T-cell (primary cell): ENCODE measurements at regions not wholly inside any gene's neighbourhood (a gene's known extent, or its start where the extent isn't known, plus 50 kb on each side); places are given as distances from the start of the nearest gene placed in this dataset.

Source experiments
- ATAC-seq, 4 experiments: fragments of 200-7000 bp in 3 of 4; fragments of 150-1000 bp in 1 of 4; cut with Tn5 transposase; replicated peaks in 1 of 4; 1 replicate in 3 of 4; 2 replicates in 1 of 4; pipeline ENCODE4 v1.10.0; 2021; ENCODE audit warnings: moderate library complexity in 3 of 4, mild to moderate bottlenecking in 2 of 4, moderate number of reproducible peaks in 1 of 4
- CTCF ChIA-PET, 2 donors: fragments of 300-600 bp; sonication (Branson Sonifier 250); formaldehyde crosslinking; loops; one replicate each; lab custom pipeline; 2022; ENCODE audit warnings: antibody characterized with exemption in 2 of 2; lab: Charles Lee
- POLR2A ChIA-PET, 2 donors: fragments of 300-600 bp; sonication (Branson Sonifier 250); formaldehyde crosslinking; loops; one replicate each; lab custom pipeline; 2022; ENCODE audit warnings: antibody characterized with exemption in 2 of 2; lab: Charles Lee
- DNase-seq, 35 experiments: peaks; one replicate each; pipeline versions ENCODE4 v3.0.0 to v3.0.0-alpha.2; 2013 to 2023
- H3K27ac ChIP-seq: one replicate; pipeline ENCODE4 v1.5.1; 2013; ENCODE audit warnings: low read length
- H3K27me3 ChIP-seq, 2 experiments: replicated peaks in 1 of 2; 1 replicate in 1 of 2; 2 replicates in 1 of 2; pipeline versions ENCODE4 v1.6.1 to v1.7.0; 2013; ENCODE audit warnings: low read length in 1 of 2, mixed read lengths in 1 of 2; ENCODE audit not compliant: control insufficient read depth in 2 of 2, insufficient read depth in 2 of 2; ENCODE audit errors: extremely low read depth in 1 of 2
- H3K36me3 ChIP-seq, 2 donors: 1 replicate in 1 of 2; 2 replicates in 1 of 2; pipeline versions ENCODE4 v1.6.1 to v1.7.0; 2013; ENCODE audit warnings: low read length in 1 of 2; ENCODE audit not compliant: control insufficient read depth in 2 of 2, insufficient read depth in 1 of 2; ENCODE audit errors: extremely low read depth in 1 of 2
- H3K4me1 ChIP-seq, 2 experiments: 1 replicate in 1 of 2; 2 replicates in 1 of 2; pipeline versions ENCODE4 v1.6.1 to v1.7.0; 2013; ENCODE audit warnings: low read length in 2 of 2, mixed read lengths in 1 of 2; ENCODE audit not compliant: insufficient read depth in 2 of 2, control insufficient read depth in 1 of 2; ENCODE audit errors: extremely low read depth in 1 of 2
- H3K4me3 ChIP-seq, 2 donors: 1 replicate in 1 of 2; 2 replicates in 1 of 2; pipeline versions ENCODE4 v1.5.1 to v1.7.0; 2013; ENCODE audit warnings: mild to moderate bottlenecking in 2 of 2, low read length in 1 of 2, moderate library complexity in 1 of 2; ENCODE audit not compliant: control insufficient read depth in 1 of 2; ENCODE audit errors: extremely low read depth in 1 of 2
- H3K9me3 ChIP-seq: 2 replicates; pipeline ENCODE4 v1.7.0; 2013
- H3K27ac Mint-ChIP-seq, 2 donors: one replicate each; pipeline ENCODE4 v1.8.0; 2020 to 2021; ENCODE audit warnings: mild to moderate bottlenecking in 2 of 2, mixed read lengths in 2 of 2
- H3K27me3 Mint-ChIP-seq, 2 donors: one replicate each; pipeline ENCODE4 v1.8.0; 2021 to 2022; ENCODE audit warnings: mixed read lengths in 2 of 2
- H3K36me3 Mint-ChIP-seq: one replicate; pipeline ENCODE4 v1.8.0; 2021; ENCODE audit warnings: mixed read lengths
- H3K4me1 Mint-ChIP-seq, 3 donors: one replicate each; pipeline ENCODE4 v1.8.0; 2020 to 2022; ENCODE audit warnings: mixed read lengths in 3 of 3, mild to moderate bottlenecking in 1 of 3
- H3K4me3 Mint-ChIP-seq, 3 donors: one replicate each; pipeline ENCODE4 v1.8.0; 2020 to 2022; ENCODE audit warnings: mild to moderate bottlenecking in 3 of 3, mixed read lengths in 3 of 3, moderate library complexity in 3 of 3
- H3K9me3 Mint-ChIP-seq, 3 donors: one replicate each; pipeline ENCODE4 v1.8.0; 2020 to 2022; ENCODE audit warnings: mixed read lengths in 3 of 3
- WGBS: methylation state at CpG from one replicate; pipeline ENCODE4 v1.1.5; 2013; ENCODE audit warnings: missing lambda C conversion rate; ENCODE audit not compliant: insufficient coverage; 5-methylcytosine and 5-hydroxymethylcytosine counted together

- no peak overlapping the region for H3K27ac ChIP-seq
Observed at GRCh38 chrX:117707948-117708743, 408.5 kb downstream of the KLHL13 start.

GRCh38 chrX:117701050-117701449 is 415.6 kb downstream of the KLHL13 start:
- peaks cover 0 to 11% (median 5%) of the 10 kb centered on the region in 3 donors for H3K9me3 Mint-ChIP-seq
- no peaks in the 10 kb centered on the region for H3K36me3 Mint-ChIP-seq
- H3K36me3 ChIP-seq: no peaks in the 10 kb centered on the region
- H3K4me1 Mint-ChIP-seq: no peaks in the 10 kb centered on the region
- H3K9me3 ChIP-seq: no peaks in the 10 kb centered on the region
- no peak overlapping the region for H3K4me3 ChIP-seq
- ChIA-PET CTCF (no interaction called here), POLR2A (no interaction called here)
- no peaks in the 10 kb centered on the region for H3K4me1 ChIP-seq
- ATAC-seq (no peak), DNase-seq (no peak)
- H3K27me3 ChIP-seq: no peaks in the 10 kb centered on the region
- H3K27me3 Mint-ChIP-seq: no peaks in the 10 kb centered on the region
- no peak overlapping the region for H3K27ac ChIP-seq
- H3K4me3 Mint-ChIP-seq: no peak overlapping the region
- no peak overlapping the region for H3K27ac Mint-ChIP-seq

More at GRCh38 chrX:117707948-117708743, 408.5 kb downstream of the KLHL13 start:
- CTCF ChIA-PET: no interaction called here
- H3K9me3 Mint-ChIP-seq: no peaks in the 10 kb centered on the region
- no peaks in the 10 kb centered on the region for H3K27me3 Mint-ChIP-seq
- no peak for ATAC-seq
- Histone ChIP-seq H3K4me1 (no peaks in the 10 kb centered on the region), H3K4me3 (no peak overlapping the region), H3K9me3 (no peaks in the 10 kb centered on the region), H3K36me3 (no peaks in the 10 kb centered on the region), H3K27me3 (no peaks in the 10 kb centered on the region)
- no peak overlapping the region for H3K27ac Mint-ChIP-seq
- no peaks in the 10 kb centered on the region for H3K4me1 Mint-ChIP-seq
- no peaks in the 10 kb centered on the region for H3K36me3 Mint-ChIP-seq
- DNase-seq: no peak
- H3K4me3 Mint-ChIP-seq: no peak overlapping the region
- POLR2A ChIA-PET: no interaction called here
- no CpG with 5 or more reads among the region's 8 CpGs for WGBS

GRCh38 chrX:117689956-117690355 is 426.7 kb downstream of the KLHL13 start:
- no peaks in the 10 kb centered on the region for H3K9me3 Mint-ChIP-seq
- POLR2A ChIA-PET: no interaction called here
- Histone ChIP-seq H3K9me3 (no peaks in the 10 kb centered on the region), H3K4me3 (no peak overlapping the region), H3K36me3 (no peaks in the 10 kb centered on the region), H3K27me3 (no peaks in the 10 kb centered on the region), H3K4me1 (no peaks in the 10 kb centered on the region), H3K27ac (no peak overlapping the region)
- H3K4me3 Mint-ChIP-seq: no peak overlapping the region
- no peaks in the 10 kb centered on the region for H3K4me1 Mint-ChIP-seq
- CTCF ChIA-PET: no interaction called here
- no CpG with 5 or more reads among the region's 3 CpGs for WGBS
- no peak for ATAC-seq
- H3K27ac Mint-ChIP-seq: no peak overlapping the region
- no peak for DNase-seq
- no peaks in the 10 kb centered on the region for H3K27me3 Mint-ChIP-seq
- no peaks in the 10 kb centered on the region for H3K36me3 Mint-ChIP-seq

GRCh38 chrX:117680286-117680685 is 436.3 kb downstream of the KLHL13 start:
- no peak overlapping the region for H3K27ac ChIP-seq
- Mint-ChIP-seq H3K9me3 (peaks cover 0 to 8% (median 0%) of the 10 kb centered on the region in 3 donors), H3K36me3 (no peaks in the 10 kb centered on the region), H3K4me3 (no peak overlapping the region), H3K27me3 (no peaks in the 10 kb centered on the region), H3K4me1 (no peaks in the 10 kb centered on the region), H3K27ac (no peak overlapping the region)
- ATAC-seq: no peak
- no peaks in the 10 kb centered on the region for H3K9me3 ChIP-seq
- H3K27me3 ChIP-seq: no peaks in the 10 kb centered on the region
- no peak for DNase-seq
- no peak overlapping the region for H3K4me3 ChIP-seq
- POLR2A ChIA-PET: no interaction called here
- CTCF ChIA-PET: interaction anchor here in 1 of 2 donors (0.7 kb wide), 1 partner anchor 10 kb away, joined by 3 read pairs; no protein-coding TSS in a partner anchor
- no peaks in the 10 kb centered on the region for H3K36me3 ChIP-seq
- no peaks in the 10 kb centered on the region for H3K4me1 ChIP-seq
- WGBS: no CpG with 5 or more reads among the region's 1 CpG

- Mint-ChIP-seq H3K9me3 (peaks cover 0 to 9% (median 6%) of the 10 kb centered on the region in 3 donors), H3K4me1 (no peaks in the 10 kb centered on the region), H3K27ac (no peak overlapping the region), H3K36me3 (no peaks in the 10 kb centered on the region), H3K27me3 (peaks cover 0 to 8% of the 10 kb centered on the region in 2 donors), H3K4me3 (no peak overlapping the region)
- no peak overlapping the region for H3K4me3 ChIP-seq
- no peaks in the 10 kb centered on the region for H3K36me3 ChIP-seq
- no peaks in the 10 kb centered on the region for H3K4me1 ChIP-seq
- H3K27ac ChIP-seq: no peak overlapping the region
- POLR2A ChIA-PET: no interaction called here
- no peaks in the 10 kb centered on the region for H3K9me3 ChIP-seq
- CTCF ChIA-PET: no interaction called here
- no peaks in the 10 kb centered on the region for H3K27me3 ChIP-seq
- ATAC-seq (no peak), DNase-seq (no peak)
Observed at GRCh38 chrX:117653396-117653795, 463.2 kb downstream of the KLHL13 start.

- Histone ChIP-seq H3K36me3 (no peaks in the 10 kb centered on the region), H3K4me1 (no peaks in the 10 kb centered on the region), H3K9me3 (no peaks in the 10 kb centered on the region), H3K4me3 (no peak overlapping the region), H3K27me3 (no peaks in the 10 kb centered on the region), H3K27ac (no peak overlapping the region)
- ChIA-PET POLR2A (no interaction called here), CTCF (no interaction called here)
- no peak for DNase-seq
- no peaks in the 10 kb centered on the region for H3K9me3 Mint-ChIP-seq
- WGBS: no CpG with 5 or more reads among the region's 1 CpG
- ATAC-seq: no peak
- H3K4me1 Mint-ChIP-seq: no peaks in the 10 kb centered on the region
- no peak overlapping the region for H3K27ac Mint-ChIP-seq
- no peaks in the 10 kb centered on the region for H3K36me3 Mint-ChIP-seq
- no peak overlapping the region for H3K4me3 Mint-ChIP-seq
- peaks cover 0 to 23% of the 10 kb centered on the region in 2 donors for H3K27me3 Mint-ChIP-seq
Observed at GRCh38 chrX:117645639-117646038, 471.0 kb downstream of the KLHL13 start.
